ENCODE measurements at regions not wholly inside any gene's neighbourhood (a gene's known extent, or its start where the extent isn't known, plus 50 kb on each side); places are given as distances from the start of the nearest gene placed in this dataset.

GRCh38 chrX:80285131-80285773, 135.0 kb upstream of the TENT5D start:
- Histone ChIP-seq H4K20me1 (replicated peaks; ENCODE audit: control insufficient read depth, extremely low read depth, insufficient read depth, low read length) (no peaks in the 10 kb centered on the region), H2AFZ (ENCODE audit: low read depth, low read length) (no peak overlapping the region), H3K4me3 (replicated peaks in 1 of 3; ENCODE audit: insufficient read depth in 1 of 3, low read depth in 1 of 3, low read length in 3 of 3) (no peak overlapping the region), H3K9me1 (replicated peaks; ENCODE audit: control insufficient read depth, extremely low read depth, insufficient read depth, low read length) (no peaks in the 10 kb centered on the region), H3K9ac (replicated peaks; ENCODE audit: extremely low read depth, insufficient read depth, low read length) (no peak overlapping the region), H3K36me3 (ENCODE audit: control insufficient read depth in 2 of 2, extremely low read depth in 1 of 2, insufficient read depth in 2 of 2, low read length in 2 of 2) (no peaks in the 10 kb centered on the region), H3K4me2 (ENCODE audit: insufficient read depth, low read length) (no peak overlapping the region), H3K4me1 (ENCODE audit: control insufficient read depth, extremely low read depth, insufficient read depth, low read length) (no peaks in the 10 kb centered on the region), H3K9me3 (replicated peaks; ENCODE audit: control insufficient read depth, insufficient read depth, low read length) (no peaks in the 10 kb centered on the region), H3K79me2 (ENCODE audit: control insufficient read depth, insufficient read depth, low read length) (no peaks in the 10 kb centered on the region), H3K27ac (ENCODE audit: insufficient read depth, low read depth, low read length) (no peak overlapping the region), H3K27me3 (ENCODE audit: control insufficient read depth in 2 of 2, insufficient read depth in 2 of 2, low read length in 2 of 2) (no peaks in the 10 kb centered on the region)
- BruUV-seq (replicated peaks): no TSS peak
- POLR2A ChIA-PET: no interaction called here
- DNase-seq (ENCODE audit: low read depth, low spot score): no peak
- no peak for FAIRE-seq
- TF ChIP-seq, protein P1, sequence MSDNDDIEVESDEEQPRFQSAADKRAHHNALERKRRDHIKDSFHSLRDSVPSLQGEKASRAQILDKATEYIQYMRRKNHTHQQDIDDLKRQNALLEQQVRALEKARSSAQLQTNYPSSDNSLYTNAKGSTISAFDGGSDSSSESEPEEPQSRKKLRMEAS (IDR thresholded peaks at IDR 0.05; ENCODE audit: insufficient read depth, insufficient read length): no peak
- no peak for TF ChIP-seq MYC (IDR thresholded peaks at IDR 0.05; ENCODE audit: low read depth, low read length)
- CTCF ChIA-PET: no interaction called here
- dilution Hi-C loops (cut with MboI; ENCODE audit: extremely low pct_ligation_motif_present, low sequenced_read_pairs) (no loop called here), intact Hi-C loops (cut with micrococcal nuclease) (loop anchor here (10.0 kb wide), 1 partner anchor 910 kb away; no protein-coding TSS in a partner anchor)

DNA sequence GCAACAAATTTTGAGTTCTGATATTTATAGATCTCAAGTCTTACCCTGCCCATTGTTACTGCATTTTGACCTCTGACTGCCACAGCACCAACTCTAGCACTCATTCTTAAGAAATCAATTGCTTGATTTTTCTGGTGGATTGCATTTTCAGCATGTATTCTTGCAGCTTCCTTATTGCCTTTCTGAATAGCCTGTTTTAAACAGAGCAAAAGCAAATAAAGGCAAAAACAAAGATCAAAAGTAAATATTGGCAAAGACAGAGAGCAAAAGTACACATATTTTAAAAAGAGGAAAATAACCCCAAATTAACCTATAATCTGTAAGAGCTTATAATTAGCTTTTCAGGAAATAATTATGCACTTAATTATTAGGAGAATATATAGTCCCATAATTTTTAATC, 129.4 kb upstream of the TENT5D start:
- Histone ChIP-seq H3K79me2 (ENCODE audit: control insufficient read depth, insufficient read depth, low read length) (no peaks in the 10 kb centered on the region), H3K4me1 (ENCODE audit: control insufficient read depth, extremely low read depth, insufficient read depth, low read length) (no peaks in the 10 kb centered on the region), H3K27ac (ENCODE audit: insufficient read depth, low read depth, low read length) (no peak overlapping the region), H3K27me3 (ENCODE audit: control insufficient read depth in 2 of 2, insufficient read depth in 2 of 2, low read length in 2 of 2) (no peaks in the 10 kb centered on the region), H3K4me3 (replicated peaks in 1 of 3; ENCODE audit: insufficient read depth in 1 of 3, low read depth in 1 of 3, low read length in 3 of 3) (no peak overlapping the region), H4K20me1 (replicated peaks; ENCODE audit: control insufficient read depth, extremely low read depth, insufficient read depth, low read length) (no peaks in the 10 kb centered on the region), H3K4me2 (ENCODE audit: insufficient read depth, low read length) (no peak overlapping the region), H2AFZ (ENCODE audit: low read depth, low read length) (no peak overlapping the region), H3K9me1 (replicated peaks; ENCODE audit: control insufficient read depth, extremely low read depth, insufficient read depth, low read length) (no peaks in the 10 kb centered on the region), H3K9me3 (replicated peaks; ENCODE audit: control insufficient read depth, insufficient read depth, low read length) (no peaks in the 10 kb centered on the region), H3K9ac (replicated peaks; ENCODE audit: extremely low read depth, insufficient read depth, low read length) (no peak overlapping the region), H3K36me3 (ENCODE audit: control insufficient read depth in 2 of 2, extremely low read depth in 1 of 2, insufficient read depth in 2 of 2, low read length in 2 of 2) (no peaks in the 10 kb centered on the region)
- intact Hi-C loops (cut with micrococcal nuclease) (no loop called here), dilution Hi-C loops (cut with MboI; ENCODE audit: extremely low pct_ligation_motif_present, low sequenced_read_pairs) (no loop called here)
- FAIRE-seq (no peak), DNase-seq (ENCODE audit: low read depth, low spot score) (no peak)
- TF ChIP-seq MYC (IDR thresholded peaks at IDR 0.05; ENCODE audit: low read depth, low read length) (no peak), GATA2 (IDR thresholded peaks at IDR 0.05; ENCODE audit: insufficient read depth, insufficient read length, low read depth, low read length) (no peak), FOS (IDR thresholded peaks at IDR 0.05; ENCODE audit: borderline replicate concordance, insufficient read depth, low read length) (no peak), EZH2 (IDR thresholded peaks at IDR 0.05; ENCODE audit: borderline replicate concordance, low read depth, low read length, severe bottlenecking) (no peak), POLR2A (IDR thresholded peaks at IDR 0.05; ENCODE audit: low read depth, low read length) (no peak)
- CTCF ChIA-PET: no interaction called here
- POLR2A ChIA-PET: no interaction called here
- no TSS peak for BruUV-seq (replicated peaks)
